ENCODE measurements at regions not wholly inside any gene's neighbourhood (a gene's known extent, or its start where the extent isn't known, plus 50 kb on each side); places are given as distances from the start of the nearest gene placed in this dataset.

DNA sequence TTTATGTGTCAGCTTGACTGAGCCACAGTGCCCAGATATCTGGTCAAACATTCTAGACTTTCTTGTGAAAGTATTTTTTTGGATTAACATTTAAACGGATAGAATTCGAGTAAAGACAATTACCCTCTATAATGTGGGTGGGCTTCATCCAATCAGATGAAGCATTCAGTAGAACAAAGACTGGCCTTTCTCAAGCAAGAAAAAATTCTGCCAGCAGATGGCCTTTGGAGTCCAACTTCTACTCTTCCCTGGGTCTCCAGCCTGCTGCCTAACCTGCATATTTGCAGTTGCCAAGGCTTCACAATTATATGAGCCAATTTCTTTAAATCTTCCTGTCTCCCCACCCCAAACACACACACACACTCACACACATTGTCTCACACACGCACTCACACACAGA is 86.4 kb downstream of the MED10 start:
- TF ChIP-seq PBX3 (CRISPR knock-in tag; IDR thresholded peaks at IDR 0.05) = no peak
- TF ChIP-seq YY1 (tag by site-specific recombination; IDR thresholded peaks at IDR 0.05) = no peak
- TF ChIP-seq CTCF (tag by site-specific recombination; IDR thresholded peaks at IDR 0.05) = peak; percentile 13; the same call in 1 of the 2 replicates
- TF ChIP-seq ZBTB20 (tag by site-specific recombination; IDR thresholded peaks at IDR 0.05) = no peak
- TF ChIP-seq ZNF670 (tag by site-specific recombination; IDR thresholded peaks at IDR 0.05; ENCODE audit: low read depth) = no peak
